GM18511 (cell line): ENCODE measurements at regions not wholly inside any gene's neighbourhood (a gene's known extent, or its start where the extent isn't known, plus 50 kb on each side); places are given as distances from the start of the nearest gene placed in this dataset.

Source experiments
- ATAC-seq: cut with Tn5 transposase; IDR thresholded peaks from one replicate; pipeline ENCODE4 v1.9.1; 2021; ENCODE audit warnings: mild to moderate bottlenecking, moderate library complexity; ENCODE audit not compliant: unreplicated experiment

- ATAC-seq: no peak
Measured at GRCh38 chr2:120439637-120440384, 93.9 kb downstream of the INHBB start.

- ATAC-seq: no peak
Measured at GRCh38 chr2:120440521-120441350, 94.8 kb downstream of the INHBB start.

GRCh38 chr2:120441351-120441700 is 95.4 kb downstream of the INHBB start:
- ATAC-seq: no peak

GRCh38 chr2:120441744-120442471 is 96.0 kb downstream of the INHBB start:
- ATAC-seq: no peak

GRCh38 chr2:120442541-120442922 is 96.6 kb downstream of the INHBB start:
- no peak for ATAC-seq

- no peak for ATAC-seq
Measured at GRCh38 chr2:120442923-120443571, 97.1 kb downstream of the INHBB start.

- ATAC-seq: no peak
Measured at GRCh38 chr2:120443946-120444345, 98.0 kb downstream of the INHBB start.

- ATAC-seq: no peak
Measured at GRCh38 chr2:120444691-120445240, 98.8 kb downstream of the INHBB start.

- ATAC-seq: no peak
Measured at GRCh38 chr2:120445449-120446143, 99.7 kb downstream of the INHBB start.

- no peak for ATAC-seq
Measured at GRCh38 chr2:120446236-120447126, 100.5 kb downstream of the INHBB start.

GRCh38 chr2:120447127-120447785 is 101.3 kb downstream of the INHBB start:
- no peak for ATAC-seq

GRCh38 chr2:120448436-120448835 is 102.5 kb downstream of the INHBB start:
- ATAC-seq: no peak

GRCh38 chr2:120448961-120449810 is 103.2 kb downstream of the INHBB start:
- no peak for ATAC-seq

GRCh38 chr2:120450196-120450820 is 104.4 kb downstream of the INHBB start:
- no peak for ATAC-seq

- ATAC-seq: no peak
Measured at GRCh38 chr2:120451334-120451733, 105.4 kb downstream of the INHBB start.

GRCh38 chr2:120452131-120452530 is 106.2 kb downstream of the INHBB start:
- ATAC-seq: no peak

GRCh38 chr2:120452945-120453634 is 107.2 kb downstream of the INHBB start:
- ATAC-seq: no peak
